ENCODE measurements at regions not wholly inside any gene's neighbourhood (a gene's known extent, or its start where the extent isn't known, plus 50 kb on each side); places are given as distances from the start of the nearest gene placed in this dataset.

DNA sequence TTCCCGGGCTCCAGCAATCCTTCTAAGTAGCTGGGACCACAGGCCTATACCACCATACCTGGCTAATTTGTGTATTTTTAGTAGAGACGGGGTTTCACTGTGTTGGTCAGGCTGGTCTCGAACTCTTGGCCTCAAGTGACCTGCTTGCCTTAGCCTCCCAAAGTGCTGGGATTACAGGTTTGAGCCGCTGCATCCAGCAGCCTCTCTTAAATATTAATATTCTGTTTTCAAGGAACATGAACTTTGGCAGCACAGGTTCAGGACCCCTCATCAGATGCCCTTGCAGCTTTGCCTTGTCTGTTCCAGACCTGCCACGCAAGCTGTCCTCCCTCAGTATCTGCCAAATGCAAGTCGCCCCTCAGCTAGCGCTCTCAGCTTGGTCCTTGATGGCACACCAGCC, 166.8 kb downstream of the KCTD15 start:
- H3K4me3 Mint-ChIP-seq = no peak overlapping the region
- H3K27ac Mint-ChIP-seq = no peak overlapping the region
- no peaks in the 10 kb centered on the region for H3K4me1 Mint-ChIP-seq
- DNase-seq (no peak), ATAC-seq (no peak)
- no peaks in the 10 kb centered on the region for H3K9me3 ChIP-seq (ENCODE audit: control insufficient read depth, low read length, poor library complexity, severe bottlenecking)
- no peaks in the 10 kb centered on the region for H3K36me3 Mint-ChIP-seq (ENCODE audit: low read depth)
- peaks cover 25% of the 10 kb centered on the region for H3K27me3 Mint-ChIP-seq

DNA sequence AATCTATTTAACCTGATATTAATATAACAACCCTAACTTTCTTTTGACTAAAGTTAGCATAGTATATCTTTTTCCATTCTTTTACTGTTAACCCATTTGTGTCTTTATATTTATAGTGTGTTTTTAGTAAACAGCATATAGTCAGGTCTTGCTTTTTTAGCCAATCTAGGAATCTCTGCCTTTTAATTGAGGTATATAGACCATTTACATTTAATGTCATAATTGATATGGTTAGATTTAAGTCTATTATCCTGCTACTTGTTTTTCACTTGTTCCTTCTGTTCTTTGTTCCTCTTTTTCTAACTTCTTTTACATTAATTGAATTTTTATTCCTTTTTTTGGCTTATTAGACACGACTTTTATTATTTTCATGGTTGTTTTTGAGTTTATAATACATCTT, 174.4 kb downstream of the KCTD15 start:
- H3K27me3 Mint-ChIP-seq = peaks cover 14% of the 10 kb centered on the region
- no peaks in the 10 kb centered on the region for H3K4me1 Mint-ChIP-seq
- no peak for ATAC-seq
- no peaks in the 10 kb centered on the region for H3K9me3 ChIP-seq (ENCODE audit: control insufficient read depth, low read length, poor library complexity, severe bottlenecking)
- DNase-seq = no peak
- peaks cover 2% of the 10 kb centered on the region for H3K36me3 Mint-ChIP-seq (ENCODE audit: low read depth)
- H3K4me3 Mint-ChIP-seq = no peak overlapping the region
- H3K27ac Mint-ChIP-seq = no peak overlapping the region

DNA sequence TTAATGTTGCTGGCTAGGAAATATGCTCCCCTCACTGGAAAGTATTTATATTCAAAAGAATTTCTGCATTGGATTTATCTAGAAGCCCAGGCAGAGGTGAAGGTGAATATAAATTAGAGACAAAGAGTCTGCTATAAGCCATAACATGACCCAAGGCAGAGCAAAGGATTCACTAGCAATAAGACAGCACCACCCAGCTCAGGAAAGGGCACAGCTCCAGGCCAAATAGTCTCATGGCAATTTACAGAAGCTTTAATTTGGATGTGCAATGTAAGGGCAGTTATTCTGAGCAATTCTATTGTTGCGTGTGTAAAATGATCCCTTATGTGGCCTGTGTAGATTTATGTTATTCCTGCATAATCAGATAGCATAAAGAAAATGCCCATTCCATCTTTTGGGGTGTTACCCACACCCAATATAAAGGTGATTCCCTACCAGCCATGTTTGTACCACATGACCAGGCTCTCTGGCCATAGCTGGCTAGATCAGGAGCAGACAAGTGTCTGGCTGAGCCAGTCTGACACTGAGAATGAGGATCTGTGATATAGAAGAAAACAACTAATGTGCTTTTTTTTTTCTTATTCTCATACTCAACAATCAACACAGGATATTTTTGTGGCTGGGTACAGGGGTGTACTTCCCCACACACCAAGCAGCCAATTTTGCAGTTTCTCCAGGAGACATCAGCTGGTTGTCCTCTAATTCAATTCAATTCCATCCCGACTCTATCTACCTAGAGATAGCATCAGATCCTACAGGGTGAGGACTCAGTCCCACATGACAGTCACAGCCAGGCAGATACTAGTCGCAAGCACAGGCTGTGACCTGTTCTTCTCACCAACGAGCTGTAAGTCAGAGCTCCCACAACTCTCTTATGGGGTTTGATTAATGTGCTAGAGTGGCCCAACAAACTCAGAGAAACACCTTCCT, 181.4 kb downstream of the KCTD15 start:
- no peaks in the 10 kb centered on the region for H3K9me3 ChIP-seq (ENCODE audit: control insufficient read depth, low read length, poor library complexity, severe bottlenecking)
- H3K27ac Mint-ChIP-seq = no peak overlapping the region
- H3K4me3 Mint-ChIP-seq = no peak overlapping the region

DNA sequence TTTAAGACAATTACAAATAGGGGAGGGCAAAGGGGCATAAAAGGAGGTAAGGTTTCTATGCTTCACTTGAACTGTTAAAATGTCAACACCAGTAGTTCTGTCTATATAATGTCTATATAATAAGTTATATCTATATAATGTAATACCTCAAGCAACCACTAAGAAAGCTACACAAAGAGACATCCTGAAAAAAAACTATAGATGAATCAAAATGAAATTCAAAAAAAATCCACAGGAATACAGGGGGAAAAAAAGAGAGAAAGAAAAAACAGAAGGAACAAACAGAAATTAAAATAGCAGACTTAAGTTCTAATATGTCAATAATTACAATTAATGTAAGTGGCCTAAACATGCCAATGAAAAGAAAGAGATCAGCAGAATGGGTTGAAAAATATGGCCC, 186.0 kb downstream of the KCTD15 start:
- H3K4me3 Mint-ChIP-seq = no peak overlapping the region
- H3K27me3 Mint-ChIP-seq = peaks cover 25% of the 10 kb centered on the region
- no peak overlapping the region for H3K27ac Mint-ChIP-seq
- DNase-seq = no peak
- H3K36me3 Mint-ChIP-seq (ENCODE audit: low read depth) = no peaks in the 10 kb centered on the region
- no peaks in the 10 kb centered on the region for H3K4me1 Mint-ChIP-seq
- no peaks in the 10 kb centered on the region for H3K9me3 ChIP-seq (ENCODE audit: control insufficient read depth, low read length, poor library complexity, severe bottlenecking)
- no peak for ATAC-seq

More for the DNA sequence above, 181.4 kb downstream of the KCTD15 start:
- no peaks in the 10 kb centered on the region for H3K36me3 Mint-ChIP-seq (ENCODE audit: low read depth)
- ATAC-seq = no peak
- H3K27me3 Mint-ChIP-seq = peaks cover 43% of the 10 kb centered on the region
- H3K4me1 Mint-ChIP-seq = no peaks in the 10 kb centered on the region
- no peak for DNase-seq

DNA sequence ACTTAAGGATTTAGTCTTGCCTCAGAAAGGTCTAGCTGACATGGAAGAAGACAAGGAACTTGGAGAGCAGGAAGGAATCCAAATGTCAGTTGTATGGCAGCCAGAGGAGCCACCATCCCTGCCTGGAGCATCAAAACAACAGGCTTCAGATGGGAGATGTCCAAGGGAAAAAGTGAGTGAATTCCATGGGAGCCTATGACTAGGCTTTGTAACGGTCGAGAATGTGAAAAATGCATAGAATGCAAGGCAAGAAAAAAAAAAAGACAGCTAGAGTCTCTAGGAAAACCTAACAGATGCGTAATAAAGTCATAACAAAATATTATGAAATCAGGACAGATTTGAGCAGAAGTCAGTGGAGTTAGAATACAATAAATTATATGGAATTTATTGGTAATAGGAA, 183.7 kb upstream of the LSM14A start:
- DNase-seq (no peak), ATAC-seq (no peak)
- peaks cover 11% of the 10 kb centered on the region for H3K27me3 Mint-ChIP-seq
- H3K4me1 Mint-ChIP-seq = no peaks in the 10 kb centered on the region
- no peaks in the 10 kb centered on the region for H3K36me3 Mint-ChIP-seq (ENCODE audit: low read depth)
- no peak overlapping the region for H3K27ac Mint-ChIP-seq
- no peak overlapping the region for H3K4me3 Mint-ChIP-seq
- H3K9me3 ChIP-seq (ENCODE audit: control insufficient read depth, low read length, poor library complexity, severe bottlenecking) = no peaks in the 10 kb centered on the region

DNA sequence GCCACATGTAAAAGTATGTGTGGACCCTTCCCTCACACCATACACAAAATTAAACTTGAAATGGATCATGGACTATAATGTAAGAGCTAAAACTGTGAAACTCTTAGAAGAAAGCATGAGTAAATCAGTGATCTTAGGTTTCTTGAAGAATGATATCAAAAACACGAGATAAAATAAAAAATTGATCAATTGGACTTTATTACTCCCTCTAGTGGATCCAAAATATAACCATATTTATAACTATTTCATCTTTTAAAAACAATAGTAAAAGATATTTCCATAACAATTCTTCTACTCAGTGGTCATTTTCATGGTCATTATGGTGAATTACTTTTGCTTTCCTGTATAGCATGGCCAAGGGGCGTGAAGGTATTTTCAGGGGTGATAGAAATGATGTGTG, 174.6 kb upstream of the LSM14A start:
- no peak overlapping the region for H3K4me3 Mint-ChIP-seq
- H3K9me3 ChIP-seq (ENCODE audit: control insufficient read depth, low read length, poor library complexity, severe bottlenecking) = no peaks in the 10 kb centered on the region
- ATAC-seq (no peak), DNase-seq (no peak)
- H3K36me3 Mint-ChIP-seq (ENCODE audit: low read depth) = peaks cover 4% of the 10 kb centered on the region
- H3K27me3 Mint-ChIP-seq = peaks cover 22% of the 10 kb centered on the region
- H3K4me1 Mint-ChIP-seq = no peaks in the 10 kb centered on the region
- H3K27ac Mint-ChIP-seq = no peak overlapping the region

DNA sequence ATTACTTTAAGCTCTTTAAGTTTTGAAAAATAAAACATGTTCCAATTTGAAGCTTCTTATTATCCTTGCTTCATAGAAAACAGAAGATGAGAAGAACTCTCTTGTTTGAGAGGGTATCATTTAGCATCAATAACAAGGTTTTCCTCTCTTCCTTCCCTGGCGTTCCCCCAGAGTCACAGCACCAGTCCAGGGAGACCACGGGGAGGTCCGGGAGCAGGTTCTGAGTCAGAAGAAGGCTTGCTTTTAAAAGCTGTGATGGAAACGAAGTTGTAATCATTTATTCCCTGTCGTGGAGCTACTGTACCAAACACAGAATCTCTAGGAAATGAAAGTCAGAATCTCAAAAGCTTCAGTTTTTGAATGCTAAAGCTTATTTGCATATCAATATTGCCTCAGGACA, 174.0 kb upstream of the LSM14A start:
- H3K36me3 Mint-ChIP-seq (ENCODE audit: low read depth) = peaks cover 4% of the 10 kb centered on the region
- H3K27me3 Mint-ChIP-seq = peaks cover 28% of the 10 kb centered on the region
- no peak for DNase-seq
- no peak overlapping the region for H3K27ac Mint-ChIP-seq
- no peak for ATAC-seq
- H3K9me3 ChIP-seq (ENCODE audit: control insufficient read depth, low read length, poor library complexity, severe bottlenecking) = no peaks in the 10 kb centered on the region
- no peak overlapping the region for H3K4me3 Mint-ChIP-seq
- H3K4me1 Mint-ChIP-seq = no peaks in the 10 kb centered on the region

DNA sequence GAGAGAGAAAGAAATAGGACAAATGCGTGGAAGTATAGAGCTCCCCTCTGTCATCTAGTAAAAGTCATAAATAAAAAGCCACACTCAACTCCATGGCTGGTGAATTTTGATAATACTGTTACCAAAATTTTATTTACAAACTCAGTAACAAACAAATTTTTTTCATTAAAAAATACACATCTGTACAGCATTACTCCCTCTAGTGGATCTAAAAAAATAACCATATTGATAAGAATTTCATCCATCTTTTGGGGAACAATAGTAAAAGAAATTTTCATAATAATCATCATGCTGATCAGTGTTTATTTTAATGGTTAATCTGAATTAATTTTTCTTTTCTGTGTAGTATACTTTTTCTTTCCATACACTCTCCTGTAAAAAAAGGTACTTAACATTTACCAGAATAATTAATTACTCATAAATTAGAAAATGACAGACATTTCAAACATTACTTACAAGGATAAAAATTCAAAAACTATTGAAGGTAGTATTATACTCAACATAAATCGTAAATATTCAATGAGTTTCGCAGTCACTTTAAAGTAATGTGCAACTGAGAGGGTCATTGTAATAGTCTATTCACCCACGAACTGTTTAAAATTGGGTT, 173.5 kb upstream of the LSM14A start:
- no peak overlapping the region for H3K27ac Mint-ChIP-seq

DNA sequence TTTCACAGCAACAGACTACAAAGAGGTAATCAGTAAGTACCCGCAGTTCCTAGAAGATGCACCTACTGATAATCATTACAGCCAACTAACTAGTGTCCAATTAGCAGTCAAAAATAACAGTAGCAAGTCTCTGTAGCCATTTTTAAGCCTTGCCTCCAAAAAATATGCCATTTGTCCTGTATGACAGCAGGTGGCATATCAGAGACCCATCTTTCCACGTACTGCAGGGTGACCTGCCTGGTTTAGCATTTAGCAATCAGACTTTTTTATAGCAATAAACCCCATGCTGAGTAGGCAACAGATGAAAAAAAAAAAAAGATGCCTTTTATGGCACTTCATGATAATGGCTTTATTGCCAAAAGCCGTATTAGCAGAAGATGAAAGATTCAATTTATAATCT, 155.3 kb upstream of the LSM14A start:
- H3K36me3 Mint-ChIP-seq (ENCODE audit: low read depth) = peaks cover 5% of the 10 kb centered on the region
- H3K4me1 Mint-ChIP-seq = no peaks in the 10 kb centered on the region
- DNase-seq = no peak
- H3K27ac Mint-ChIP-seq = no peak overlapping the region
- ATAC-seq = no peak
- H3K9me3 ChIP-seq (ENCODE audit: control insufficient read depth, low read length, poor library complexity, severe bottlenecking) = no peaks in the 10 kb centered on the region
- peaks cover 51% of the 10 kb centered on the region for H3K27me3 Mint-ChIP-seq
- no peak overlapping the region for H3K4me3 Mint-ChIP-seq

More for the DNA sequence above, 173.5 kb upstream of the LSM14A start:
- ATAC-seq (no peak), DNase-seq (no peak)
- H3K4me3 Mint-ChIP-seq = no peak overlapping the region
- H3K4me1 Mint-ChIP-seq = no peaks in the 10 kb centered on the region
- no peaks in the 10 kb centered on the region for H3K9me3 ChIP-seq (ENCODE audit: control insufficient read depth, low read length, poor library complexity, severe bottlenecking)
- peaks cover 4% of the 10 kb centered on the region for H3K36me3 Mint-ChIP-seq (ENCODE audit: low read depth)
- H3K27me3 Mint-ChIP-seq = peaks cover 33% of the 10 kb centered on the region

DNA sequence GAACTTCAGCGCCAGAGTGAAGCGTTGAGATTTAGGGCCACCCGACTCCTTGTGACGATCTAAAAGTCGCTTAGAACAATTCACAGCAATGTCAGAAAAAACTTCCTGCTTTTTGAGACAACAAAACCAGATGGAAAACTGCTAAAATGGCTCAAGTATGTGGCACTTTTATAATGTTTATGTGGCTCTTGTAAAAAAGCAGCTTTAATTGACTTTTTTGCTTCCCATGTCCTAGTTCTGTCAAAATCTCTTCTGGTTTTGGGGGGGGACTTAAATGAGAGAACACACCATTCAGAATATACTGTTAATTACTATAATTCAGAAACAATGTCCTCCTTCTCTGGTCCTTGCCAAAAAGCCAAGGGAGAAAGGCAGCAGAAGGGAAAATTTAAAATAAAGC, 154.7 kb upstream of the LSM14A start:
- H3K27ac Mint-ChIP-seq = no peak overlapping the region
- no peak for DNase-seq
- peaks cover 45% of the 10 kb centered on the region for H3K27me3 Mint-ChIP-seq
- no peaks in the 10 kb centered on the region for H3K4me1 Mint-ChIP-seq
- H3K36me3 Mint-ChIP-seq (ENCODE audit: low read depth) = peaks cover 3% of the 10 kb centered on the region
- no peaks in the 10 kb centered on the region for H3K9me3 ChIP-seq (ENCODE audit: control insufficient read depth, low read length, poor library complexity, severe bottlenecking)
- no peak overlapping the region for H3K4me3 Mint-ChIP-seq
- ATAC-seq = no peak

DNA sequence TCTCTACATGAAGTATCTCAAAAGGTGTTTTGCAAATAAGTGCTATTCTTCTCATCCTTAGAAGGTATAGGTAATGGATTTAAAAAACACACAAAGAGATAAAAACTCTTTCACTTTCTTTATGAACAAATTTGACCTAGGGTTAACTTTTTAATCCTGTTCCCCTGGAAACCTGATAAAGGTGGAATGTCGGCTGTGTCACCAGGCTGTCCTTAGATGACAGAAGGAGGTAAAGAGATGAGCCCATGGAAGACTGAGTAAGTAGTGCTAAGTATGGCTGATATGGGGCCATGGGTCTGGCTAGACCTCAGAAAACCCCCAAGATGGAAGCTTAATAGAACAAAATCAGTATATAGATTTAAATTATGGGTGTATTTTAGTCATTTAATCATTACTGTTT, 153.8 kb upstream of the LSM14A start:
- Mint-ChIP-seq H3K27ac (no peak overlapping the region), H3K27me3 (peaks cover 40% of the 10 kb centered on the region), H3K36me3 (ENCODE audit: low read depth) (peaks cover 3% of the 10 kb centered on the region), H3K4me1 (no peaks in the 10 kb centered on the region), H3K4me3 (no peak overlapping the region)
- H3K9me3 ChIP-seq (ENCODE audit: control insufficient read depth, low read length, poor library complexity, severe bottlenecking) = no peaks in the 10 kb centered on the region
- DNase-seq = no peak
- no peak for ATAC-seq

DNA sequence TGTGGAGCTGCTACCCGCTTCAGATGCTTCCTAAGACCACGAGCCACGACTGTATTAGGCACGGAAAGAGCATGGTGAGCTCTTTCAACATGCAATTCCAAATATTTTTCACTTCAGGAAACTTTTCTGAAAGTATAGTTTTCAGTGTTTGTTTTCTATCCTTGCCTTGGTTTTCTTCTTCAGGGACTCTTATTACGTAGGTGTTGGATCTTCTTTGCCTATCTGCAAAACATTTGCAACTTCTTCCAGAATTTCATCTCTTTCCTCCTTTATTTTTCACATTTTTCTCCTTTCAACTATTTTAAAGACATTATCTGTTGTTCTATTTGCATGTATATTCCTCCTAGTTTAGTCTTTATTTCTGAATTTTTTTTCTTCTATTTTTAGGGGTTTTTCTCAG, 148.9 kb upstream of the LSM14A start:
- H3K4me3 Mint-ChIP-seq = no peak overlapping the region
- ATAC-seq (no peak), DNase-seq (no peak)
- peaks cover 45% of the 10 kb centered on the region for H3K27me3 Mint-ChIP-seq
- H3K36me3 Mint-ChIP-seq (ENCODE audit: low read depth) = peaks cover 3% of the 10 kb centered on the region
- H3K4me1 Mint-ChIP-seq = no peaks in the 10 kb centered on the region
- no peak overlapping the region for H3K27ac Mint-ChIP-seq
- no peaks in the 10 kb centered on the region for H3K9me3 ChIP-seq (ENCODE audit: control insufficient read depth, low read length, poor library complexity, severe bottlenecking)

DNA sequence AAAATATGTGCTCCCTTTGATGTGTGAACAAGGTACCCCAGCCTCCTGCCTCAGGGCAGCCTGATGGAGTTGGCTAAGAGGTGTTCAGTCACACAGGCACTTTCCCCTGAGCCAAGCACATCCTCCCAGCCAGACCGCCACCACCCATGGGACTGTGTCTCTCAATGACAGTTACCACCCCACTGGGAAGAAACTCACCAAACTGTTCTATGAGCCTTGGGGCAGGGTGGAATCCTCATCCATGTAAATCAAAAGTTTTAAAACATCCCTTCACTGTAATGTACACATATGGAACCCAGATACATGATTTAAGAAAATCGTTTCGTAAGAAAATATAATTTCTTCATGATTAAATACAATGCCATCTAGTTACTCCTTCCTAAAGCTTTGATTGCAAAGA, 138.4 kb upstream of the LSM14A start:
- no peaks in the 10 kb centered on the region for H3K36me3 Mint-ChIP-seq (ENCODE audit: low read depth)
- DNase-seq = no peak
- H3K9me3 ChIP-seq (ENCODE audit: control insufficient read depth, low read length, poor library complexity, severe bottlenecking) = no peaks in the 10 kb centered on the region
- H3K27ac Mint-ChIP-seq = no peak overlapping the region
- no peaks in the 10 kb centered on the region for H3K4me1 Mint-ChIP-seq
- ATAC-seq = no peak
- peaks cover 53% of the 10 kb centered on the region for H3K27me3 Mint-ChIP-seq
- H3K4me3 Mint-ChIP-seq = no peak overlapping the region

All from T-helper 17 cell (primary cell).